Stimulated activated CD8-positive, alpha-beta memory T cell treated with anti-CD3 and anti-CD28 coated beads, Interleukin-4, amount 100 ng/mL, for 24 hours (primary cell): ENCODE measurements at regions not wholly inside any gene's neighbourhood (a gene's known extent, or its start where the extent isn't known, plus 50 kb on each side); places are given as distances from the start of the nearest gene placed in this dataset.
"Not testable (repeated sequence)": the region's sequence is repeated elsewhere in the genome, so short reads cannot be mapped to it uniquely, and the experiment has no call there.

ENCODE experiments used
- DNase-seq: peaks from one replicate; pipeline ENCODE4 v3.0.0-alpha.2; 2020; ENCODE audit warnings: low read depth

DNA sequence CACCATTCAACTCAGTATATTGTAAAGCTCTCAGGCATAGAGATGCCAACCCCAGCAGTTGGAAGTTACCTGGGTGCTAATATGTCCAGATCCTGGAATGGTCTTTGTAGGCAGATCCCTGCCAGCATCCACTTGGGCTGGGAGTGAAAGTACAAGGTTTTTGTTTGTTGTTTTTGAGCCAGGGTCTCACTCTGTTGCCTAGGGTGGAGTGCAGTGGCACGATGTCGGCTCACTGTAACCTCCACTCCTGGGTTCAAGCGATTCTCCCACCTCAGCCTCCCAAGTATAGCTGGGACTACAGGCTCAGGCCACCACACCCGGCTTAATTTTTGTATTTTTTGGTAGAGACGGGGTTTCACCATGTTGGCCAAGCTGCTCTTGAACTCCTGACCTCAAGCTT is 177.6 kb downstream of the IRF8 start:
- DNase-seq = no peak

- no peak for DNase-seq
Observed at GRCh38 chr16:86077243-86077940, 178.4 kb downstream of the IRF8 start.

DNA sequence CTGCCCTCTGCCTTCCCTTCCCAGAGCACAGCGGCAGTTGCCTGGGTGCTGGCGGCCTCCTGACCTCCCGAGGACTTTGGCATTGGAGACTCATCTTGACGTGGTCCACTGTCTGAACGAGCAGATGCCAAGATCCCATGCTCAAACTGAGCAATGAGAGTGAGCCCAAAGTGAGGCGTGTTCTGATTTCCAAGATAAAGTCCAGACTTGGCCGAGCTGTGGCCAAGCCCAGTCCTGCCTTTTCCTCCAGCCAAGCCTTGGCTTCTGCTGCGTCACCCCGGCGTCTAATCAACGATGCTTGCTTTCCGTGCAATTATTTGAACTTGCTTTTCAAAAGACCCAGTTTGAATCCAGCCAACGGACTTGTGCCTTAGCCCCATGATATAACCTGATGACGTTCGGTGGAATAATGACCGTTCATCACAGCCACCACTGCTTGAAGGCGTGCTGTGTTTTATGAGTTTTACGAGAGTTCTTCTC is 179.2 kb downstream of the IRF8 start:
- no peak for DNase-seq

DNA sequence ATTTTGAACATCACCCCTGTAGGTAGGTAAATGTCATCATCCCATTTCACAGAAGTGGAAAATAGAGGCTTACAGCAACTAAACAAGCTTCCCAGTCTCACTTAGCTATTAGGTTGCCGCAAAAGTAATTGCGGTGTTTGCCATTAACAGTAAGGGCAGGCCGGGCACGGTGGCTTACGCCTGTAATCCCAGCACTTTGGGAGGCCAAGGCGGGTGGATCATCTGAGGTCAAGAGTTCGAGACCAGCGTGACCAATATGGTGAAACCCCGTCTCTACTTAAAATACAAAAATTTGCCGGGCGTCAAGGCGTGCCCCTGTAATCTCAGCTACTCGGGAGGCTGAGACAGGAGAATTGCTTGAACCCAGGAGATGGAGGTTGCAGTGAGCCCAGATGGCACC is 179.7 kb downstream of the IRF8 start:
- DNase-seq = not testable (repeated sequence)

DNA sequence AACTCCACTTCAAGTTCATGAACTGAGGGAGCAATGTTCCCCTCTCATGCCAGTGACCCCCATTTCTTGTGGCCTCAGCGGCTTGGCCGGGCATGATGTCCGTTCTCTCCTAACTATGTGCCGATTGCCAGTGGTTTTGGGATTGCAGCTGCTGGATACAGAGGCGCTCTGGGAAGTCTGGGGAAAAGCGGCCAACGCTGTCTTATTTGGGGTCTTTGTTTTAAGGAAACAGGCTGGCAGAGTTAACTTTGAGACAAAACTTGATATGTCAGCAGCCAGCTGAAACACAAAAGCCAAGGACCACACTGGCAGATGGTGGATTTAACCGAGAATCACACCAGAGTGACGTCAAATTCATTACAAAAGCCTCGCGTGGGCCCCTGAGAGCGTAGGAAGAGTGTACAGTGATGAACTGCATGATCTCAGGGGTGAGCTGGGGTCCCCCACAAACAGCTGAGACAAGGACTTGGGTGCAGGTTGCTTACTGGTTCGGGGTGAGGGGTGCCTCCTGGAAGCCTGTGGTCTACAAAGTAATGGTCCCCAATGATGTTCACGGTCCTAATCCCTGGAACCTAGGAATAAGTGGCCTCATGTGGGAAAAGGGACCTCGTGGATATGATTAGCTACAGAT is 180.4 kb downstream of the IRF8 start:
- DNase-seq = no peak

DNA sequence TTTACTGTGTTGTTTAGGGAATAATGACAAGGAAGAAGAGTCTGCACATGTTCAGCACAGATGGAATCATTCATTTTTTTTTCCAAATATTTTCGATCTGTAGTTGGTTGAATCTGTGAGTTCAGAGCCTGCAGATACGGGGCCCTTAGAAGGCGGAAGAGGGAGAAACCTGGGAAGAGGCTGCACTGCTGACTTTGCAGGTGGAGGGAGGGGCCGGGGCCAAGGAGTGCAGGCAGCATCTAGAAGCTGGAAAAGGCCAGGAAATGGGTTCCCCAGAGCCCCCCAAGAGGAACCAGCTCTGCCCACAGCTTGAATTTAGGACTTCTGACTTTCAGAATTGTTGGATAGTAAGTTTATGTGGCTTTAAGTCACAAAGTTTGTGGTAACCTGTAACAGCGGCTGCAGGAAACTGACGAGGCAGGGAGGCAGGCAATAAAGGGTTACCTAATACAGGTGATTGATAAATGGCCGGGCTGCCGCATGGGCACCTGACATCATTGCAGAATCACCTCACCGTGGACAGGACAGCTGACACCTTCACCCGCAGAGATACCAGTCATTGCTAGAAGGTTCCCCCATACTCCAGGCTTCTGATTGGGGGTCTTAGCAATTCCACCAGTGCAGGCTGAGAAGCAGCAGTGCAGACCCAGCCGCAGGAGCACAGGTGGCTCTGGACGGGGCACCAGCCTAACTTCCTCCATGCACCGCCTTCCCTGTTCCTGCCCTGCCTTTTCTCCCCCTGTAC is 181.3 kb downstream of the IRF8 start:
- no peak for DNase-seq

DNA sequence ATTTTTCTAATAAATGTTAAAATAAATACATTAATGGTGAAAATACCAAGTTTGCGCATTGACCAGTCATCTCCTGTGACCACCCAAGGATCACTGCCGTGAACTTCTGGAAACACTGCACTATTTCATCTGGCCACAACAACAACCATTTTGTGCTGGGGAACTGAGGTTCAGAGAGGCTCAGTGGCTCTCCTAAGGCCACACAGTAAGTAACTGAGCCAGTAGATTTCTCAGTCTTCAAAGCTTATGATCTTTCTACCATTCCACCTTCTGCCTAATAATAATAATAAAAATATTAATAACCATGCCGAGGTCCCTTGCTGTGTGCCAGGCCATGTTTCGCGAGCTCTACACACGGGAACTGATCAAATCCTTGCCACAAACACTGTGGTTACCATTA is 182.0 kb downstream of the IRF8 start:
- DNase-seq = no peak

- DNase-seq = no peak
Observed at GRCh38 chr16:86082418-86083030, 183.6 kb downstream of the IRF8 start.

- DNase-seq = no peak
Observed at GRCh38 chr16:86083382-86084002, 184.5 kb downstream of the IRF8 start.

GRCh38 chr16:86085161-86085611 is 186.2 kb downstream of the IRF8 start:
- no peak for DNase-seq

GRCh38 chr16:86085795-86086194 is 186.8 kb downstream of the IRF8 start:
- no peak for DNase-seq

GRCh38 chr16:86086471-86086870 is 187.5 kb downstream of the IRF8 start:
- DNase-seq = no peak

- no peak for DNase-seq
Observed at GRCh38 chr16:86087011-86087895, 188.3 kb downstream of the IRF8 start.

- DNase-seq = no peak
Observed at GRCh38 chr16:86087896-86088230, 188.9 kb downstream of the IRF8 start.

- DNase-seq = no peak
Observed at GRCh38 chr16:86088287-86088686, 189.3 kb downstream of the IRF8 start.

GRCh38 chr16:86088816-86089215 is 189.9 kb downstream of the IRF8 start:
- DNase-seq = no peak

GRCh38 chr16:86089334-86089900 is 190.5 kb downstream of the IRF8 start:
- DNase-seq = no peak

DNA sequence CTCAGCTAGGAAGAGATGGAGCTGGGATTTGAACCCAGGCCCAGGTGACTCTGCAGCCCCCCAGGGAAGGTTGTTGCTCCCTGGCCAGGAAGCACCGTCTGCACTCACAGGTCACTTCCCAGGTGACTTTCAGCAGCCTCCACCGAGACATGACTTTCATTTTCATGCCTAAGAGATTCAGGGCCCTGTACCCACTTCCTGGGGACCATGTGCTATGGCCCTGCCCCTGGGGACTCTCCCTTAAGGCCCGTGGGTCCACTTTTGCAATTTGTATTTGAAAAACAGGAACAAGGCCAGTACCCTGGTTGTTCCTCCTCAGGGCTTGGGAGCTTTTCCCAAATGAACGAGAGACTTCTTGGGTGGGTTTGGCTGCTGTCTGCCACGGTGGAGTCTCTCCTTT is 191.0 kb downstream of the IRF8 start:
- DNase-seq = no peak

GRCh38 chr16:86090461-86091170 is 191.7 kb downstream of the IRF8 start:
- no peak for DNase-seq

DNA sequence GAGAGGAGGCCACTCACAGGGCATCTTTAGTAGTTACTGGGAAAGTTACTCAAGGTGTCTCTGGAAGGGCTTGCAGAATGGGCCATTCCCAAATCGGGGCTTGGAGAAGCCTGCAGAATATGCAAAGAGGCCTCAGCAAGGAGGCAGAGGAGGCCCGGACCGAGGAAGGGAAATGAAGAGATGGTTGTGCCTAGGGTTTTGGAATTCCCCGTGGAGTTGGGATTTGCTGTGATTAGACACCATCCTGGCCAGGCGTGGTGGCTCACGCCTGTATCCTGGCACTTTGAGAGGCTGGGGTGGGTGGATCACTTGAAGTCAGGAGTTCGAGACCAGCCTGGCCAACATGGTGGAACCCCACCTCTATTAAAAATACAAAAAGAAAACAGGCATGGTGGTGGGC is 193.0 kb downstream of the IRF8 start:
- no peak for DNase-seq
